ENCODE measurements at regions not wholly inside any gene's neighbourhood (a gene's known extent, or its start where the extent isn't known, plus 50 kb on each side); places are given as distances from the start of the nearest gene placed in this dataset.

GRCh38 chr4:13166214-13166613, 317.9 kb downstream of the RAB28 start:
- H3K79me1 ChIP-seq (ENCODE audit: low read depth, low read length) = no peaks in the 10 kb centered on the region
- H2BK120ac ChIP-seq (replicated peaks; ENCODE audit: low read depth, low read length) = no peak overlapping the region
- H3K4ac ChIP-seq (replicated peaks; ENCODE audit: insufficient read length, low read depth, low read length) = no peak overlapping the region
- FAIRE-seq = no peak
- WGBS, 2 experiments (ENCODE audit: extremely low coverage in 1 of 2, insufficient coverage in 1 of 2, insufficient read length in 1 of 2, insufficient replicate concordance in 2 of 2, low coverage in 1 of 2, low lambda C conversion rate in 2 of 2, missing lambda C conversion rate in 1 of 2) = 94% methylated on average over 2 of the region's 2 CpGs; no CpG with 5 or more reads in 1 of the 2 experiments
- H3K9ac ChIP-seq (replicated peaks in 1 of 4; ENCODE audit: extremely low read depth in 1 of 4, low read depth in 3 of 4, low read length in 3 of 4) = no peak overlapping the region
- DNase-seq (ENCODE audit: low read depth in 1 of 2, low spot score in 2 of 2) = no peak
- H3K27me3 ChIP-seq (replicated peaks in 1 of 4; ENCODE audit: control insufficient read depth in 3 of 4, extremely low read depth in 1 of 4, insufficient read depth in 3 of 4, low read length in 3 of 4) = no peaks in the 10 kb centered on the region
- no peak overlapping the region for H2BK5ac ChIP-seq (ENCODE audit: low read depth, low read length)
- no peak overlapping the region for H2AFZ ChIP-seq (ENCODE audit: low read length)
- no peak overlapping the region for H3K27ac ChIP-seq (ENCODE audit: low read depth, low read length)
- H3K36me3 ChIP-seq (ENCODE audit: control insufficient read depth in 2 of 4, insufficient read depth in 4 of 4, low read length in 3 of 4) = no peaks in the 10 kb centered on the region
- no peak overlapping the region for H3K56ac ChIP-seq (replicated peaks; ENCODE audit: insufficient read length, low read depth, low read length)
- H3K18ac ChIP-seq (ENCODE audit: extremely low read depth, low read length) = no peak overlapping the region
- H4K91ac ChIP-seq (replicated peaks; ENCODE audit: insufficient read length, low read length) = no peak overlapping the region
- no peak overlapping the region for H2AK5ac ChIP-seq (ENCODE audit: low read depth, low read length)
- H3K4me2 ChIP-seq (ENCODE audit: insufficient read depth in 1 of 2, low read depth in 2 of 2, low read length in 2 of 2) = no peak overlapping the region
- TF ChIP-seq CREB1 (IDR thresholded peaks at IDR 0.05) (no peak), RXRA (IDR thresholded peaks at IDR 0.05; ENCODE audit: insufficient read depth, low read depth, low read length) (no peak), NANOG (IDR thresholded peaks at IDR 0.05; ENCODE audit: insufficient read depth, low read depth, low read length, poor library complexity, severe bottlenecking) (no peak), SP4 (IDR thresholded peaks at IDR 0.05; ENCODE audit: low read length) (no peak), POLR2A (IDR thresholded peaks at IDR 0.05; ENCODE audit: control extremely low read depth in 1 of 2, low read depth in 2 of 2, low read length in 2 of 2) (no peak), SP2 (IDR thresholded peaks at IDR 0.05; ENCODE audit: low read length) (no peak)
- H3K79me2 ChIP-seq (ENCODE audit: control insufficient read depth in 1 of 2, insufficient read depth in 2 of 2, low read length in 2 of 2) = no peaks in the 10 kb centered on the region
- no peaks in the 10 kb centered on the region for H3K4me1 ChIP-seq (replicated peaks in 1 of 4; ENCODE audit: control insufficient read depth in 3 of 4, insufficient read depth in 4 of 4, low read length in 3 of 4)
- no peak overlapping the region for H2BK20ac ChIP-seq (ENCODE audit: low read length)
- H3K23me2 ChIP-seq (ENCODE audit: low read depth, low read length) = no peaks in the 10 kb centered on the region
- no peak overlapping the region for H3K14ac ChIP-seq (ENCODE audit: insufficient read length)
- H4K5ac ChIP-seq (ENCODE audit: insufficient read length, low read depth, low read length) = no peak overlapping the region
- no peak overlapping the region for H3K23ac ChIP-seq (ENCODE audit: insufficient read length)
- H4K20me1 ChIP-seq (replicated peaks in 1 of 2; ENCODE audit: control insufficient read depth in 1 of 2, insufficient read depth in 2 of 2, low read length in 2 of 2) = no peaks in the 10 kb centered on the region
- no peak overlapping the region for H4K8ac ChIP-seq (ENCODE audit: extremely low read depth, insufficient read depth, low read length)
- ChIA-PET POLR2A (ENCODE audit: partially characterized antibody) (no interaction called here), CTCF (ENCODE audit: partially characterized antibody) (interaction anchor here (1.3 to 1.5 kb wide), 2 partner anchors 11 to 21 kb away, joined by 3 read pairs; no protein-coding TSS in a partner anchor)
- H2BK12ac ChIP-seq (ENCODE audit: low read depth, low read length) = no peak overlapping the region
- H3K9me3 ChIP-seq (ENCODE audit: insufficient read depth in 2 of 2, low read depth in 1 of 2, low read length in 1 of 2) = no peaks in the 10 kb centered on the region
- no peak overlapping the region for H3K4me3 ChIP-seq (ENCODE audit: extremely low read depth in 1 of 4, insufficient read depth in 2 of 4, low read depth in 3 of 4, low read length in 4 of 4)
- H2BK15ac ChIP-seq (ENCODE audit: low read length) = no peak overlapping the region
